Testis (tissue), 2 donors: ENCODE measurements at regions not wholly inside any gene's neighbourhood (a gene's known extent, or its start where the extent isn't known, plus 50 kb on each side); places are given as distances from the start of the nearest gene placed in this dataset.

Experiments used
- DNase-seq: peaks from one replicate; pipeline ENCODE4 v3.0.0-alpha.2; 2019
- H3K27ac ChIP-seq, 2 donors: fragments of 200-600 bp; sonication (generic); one replicate each; pipeline ENCODE4 v1.5.1; 2019
- H3K27me3 ChIP-seq: fragments of 200-600 bp; sonication (generic); one replicate; pipeline ENCODE4 v1.5.1; 2019
- H3K36me3 ChIP-seq: fragments of 200-600 bp; sonication (generic); one replicate; pipeline ENCODE4 v1.5.1; 2017; ENCODE audit warnings: low read depth; ENCODE audit errors: missing control alignments
- H3K4me1 ChIP-seq: fragments of 200-600 bp; sonication (generic); one replicate; pipeline ENCODE4 v1.5.1; 2019
- H3K4me3 ChIP-seq, 2 donors: fragments of 200-600 bp; sonication (generic); one replicate each; pipeline ENCODE4 v1.5.1; 2017 to 2019
- H3K9me3 ChIP-seq: fragments of 200-600 bp; sonication (generic); one replicate; pipeline ENCODE4 v1.5.1; 2017
- CTCF ChIP-seq, 3 experiments: fragments of 450-650 bp in 2 of 3; fragments of 200-600 bp in 1 of 3; sonication (generic) in 1 of 3; IDR thresholded peaks; one replicate each; pipeline ENCODE4 v1.5.1; 2016 to 2019; ENCODE audit warnings: antibody characterized with exemption in 3 of 3, mild to moderate bottlenecking in 2 of 3, moderate library complexity in 1 of 3
- POLR2A ChIP-seq: fragments of 450-650 bp; IDR thresholded peaks from one replicate; pipeline ENCODE4 v1.6.1; 2017; ENCODE audit warnings: antibody characterized with exemption, mild to moderate bottlenecking, moderate library complexity
- WGBS, 2 donors: methylation state at CpG; one replicate each; pipeline ENCODE4 v1.1.5; 2018; 5-methylcytosine and 5-hydroxymethylcytosine counted together
- intact Hi-C: fragments of 100-400 bp; cut with DNase I; formaldehyde crosslinking; loops from one replicate; pipeline ENCODE4 v1.15.1; 2023; ENCODE audit warnings: low total_unique reads

- intact Hi-C loops: no loop called here
- no peak overlapping the region for H3K27ac ChIP-seq
- no peaks in the 10 kb centered on the region for H3K4me1 ChIP-seq
- no peak for DNase-seq
- no peaks in the 10 kb centered on the region for H3K36me3 ChIP-seq
- H3K9me3 ChIP-seq: no peaks in the 10 kb centered on the region
- no peaks in the 10 kb centered on the region for H3K27me3 ChIP-seq
- WGBS, 2 donors: 75 to 81% methylated on average over 1 of the region's 1 CpG
- TF ChIP-seq CTCF (IDR thresholded peaks at IDR 0.05) (no peak), POLR2A (no peak)
- no peak overlapping the region for H3K4me3 ChIP-seq
Observed at GRCh38 chr5:96588539-96588938, 73.6 kb upstream of the CAST start.

GRCh38 chr5:96590796-96591195 is 71.4 kb upstream of the CAST start:
- DNase-seq: no peak
- H3K4me3 ChIP-seq: no peak overlapping the region
- no peaks in the 10 kb centered on the region for H3K9me3 ChIP-seq
- H3K36me3 ChIP-seq: no peaks in the 10 kb centered on the region
- no peak overlapping the region for H3K27ac ChIP-seq
- intact Hi-C loops: no loop called here
- H3K4me1 ChIP-seq: no peaks in the 10 kb centered on the region
- H3K27me3 ChIP-seq: no peaks in the 10 kb centered on the region
- no peak for TF ChIP-seq CTCF (IDR thresholded peaks at IDR 0.05)
- no peak for TF ChIP-seq POLR2A
- WGBS, 2 donors: 83 to 96% methylated on average over 2 of the region's 2 CpGs

GRCh38 chr5:96595300-96596090 is 66.7 kb upstream of the CAST start:
- H3K27me3 ChIP-seq: no peaks in the 10 kb centered on the region
- intact Hi-C loops: loop anchor here (5.0 kb wide), 1 partner anchor 243 kb away; no protein-coding TSS in a partner anchor
- WGBS, 2 donors: 77 to 91% methylated on average over 6 of the region's 6 CpGs
- peak in 1 of 3 experiments; percentile 46 for TF ChIP-seq CTCF (IDR thresholded peaks at IDR 0.05)
- TF ChIP-seq POLR2A: no peak
- no peaks in the 10 kb centered on the region for H3K36me3 ChIP-seq
- no peak for DNase-seq
- no peaks in the 10 kb centered on the region for H3K9me3 ChIP-seq
- H3K4me1 ChIP-seq: no peaks in the 10 kb centered on the region
- H3K4me3 ChIP-seq: no peak overlapping the region
- H3K27ac ChIP-seq: no peak overlapping the region

GRCh38 chr5:96597438-96598020 is 64.6 kb upstream of the CAST start:
- Histone ChIP-seq H3K27ac (no peak overlapping the region), H3K9me3 (no peaks in the 10 kb centered on the region), H3K36me3 (no peaks in the 10 kb centered on the region), H3K4me3 (no peak overlapping the region), H3K27me3 (no peaks in the 10 kb centered on the region), H3K4me1 (no peaks in the 10 kb centered on the region)
- intact Hi-C loops: loop anchor here (5.0 kb wide), 1 partner anchor 245 kb away; no protein-coding TSS in a partner anchor
- 71 to 76% methylated on average over 4 of the region's 4 CpGs for WGBS, 2 donors
- TF ChIP-seq CTCF (IDR thresholded peaks at IDR 0.05) (no peak), POLR2A (no peak)
- no peak for DNase-seq
